ENCODE measurements at regions not wholly inside any gene's neighbourhood (a gene's known extent, or its start where the extent isn't known, plus 50 kb on each side); places are given as distances from the start of the nearest gene placed in this dataset.

DNA sequence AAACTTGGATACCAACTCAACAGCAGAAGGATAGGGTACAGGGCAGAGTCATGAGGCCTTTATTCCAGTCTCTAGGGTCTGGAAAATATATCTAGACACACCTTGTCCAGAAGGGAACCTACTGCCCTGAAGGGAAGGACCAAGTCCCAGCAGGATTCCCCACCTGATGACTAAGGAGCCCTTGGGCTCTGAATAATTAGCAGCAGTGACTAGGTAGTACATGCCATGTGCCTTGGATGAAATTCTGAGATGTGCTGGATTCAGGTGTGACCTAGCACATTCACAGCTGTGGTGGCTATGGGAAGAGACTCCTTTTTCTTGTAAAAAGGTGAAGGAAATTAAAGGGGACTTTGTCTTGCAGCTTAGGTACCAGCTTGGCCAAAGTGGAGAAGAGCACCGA, 364.3 kb upstream of the PTCHD4 start:
- ATAC-seq = no peak
- Histone ChIP-seq H3K4me3 (no peak overlapping the region), H3K27ac (no peak overlapping the region), H3K4me1 (no peaks in the 10 kb centered on the region), H3K36me3 (no peaks in the 10 kb centered on the region), H3K9me3 (no peaks in the 10 kb centered on the region), H3K27me3 (no peaks in the 10 kb centered on the region)
- TF ChIP-seq, protein P1, sequence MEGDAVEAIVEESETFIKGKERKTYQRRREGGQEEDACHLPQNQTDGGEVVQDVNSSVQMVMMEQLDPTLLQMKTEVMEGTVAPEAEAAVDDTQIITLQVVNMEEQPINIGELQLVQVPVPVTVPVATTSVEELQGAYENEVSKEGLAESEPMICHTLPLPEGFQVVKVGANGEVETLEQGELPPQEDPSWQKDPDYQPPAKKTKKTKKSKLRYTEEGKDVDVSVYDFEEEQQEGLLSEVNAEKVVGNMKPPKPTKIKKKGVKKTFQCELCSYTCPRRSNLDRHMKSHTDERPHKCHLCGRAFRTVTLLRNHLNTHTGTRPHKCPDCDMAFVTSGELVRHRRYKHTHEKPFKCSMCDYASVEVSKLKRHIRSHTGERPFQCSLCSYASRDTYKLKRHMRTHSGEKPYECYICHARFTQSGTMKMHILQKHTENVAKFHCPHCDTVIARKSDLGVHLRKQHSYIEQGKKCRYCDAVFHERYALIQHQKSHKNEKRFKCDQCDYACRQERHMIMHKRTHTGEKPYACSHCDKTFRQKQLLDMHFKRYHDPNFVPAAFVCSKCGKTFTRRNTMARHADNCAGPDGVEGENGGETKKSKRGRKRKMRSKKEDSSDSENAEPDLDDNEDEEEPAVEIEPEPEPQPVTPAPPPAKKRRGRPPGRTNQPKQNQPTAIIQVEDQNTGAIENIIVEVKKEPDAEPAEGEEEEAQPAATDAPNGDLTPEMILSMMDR (IDR thresholded peaks at IDR 0.05) = no peak
- intact Hi-C loops (cut with DNase I) = no loop called here
- no peak for DNase-seq

DNA sequence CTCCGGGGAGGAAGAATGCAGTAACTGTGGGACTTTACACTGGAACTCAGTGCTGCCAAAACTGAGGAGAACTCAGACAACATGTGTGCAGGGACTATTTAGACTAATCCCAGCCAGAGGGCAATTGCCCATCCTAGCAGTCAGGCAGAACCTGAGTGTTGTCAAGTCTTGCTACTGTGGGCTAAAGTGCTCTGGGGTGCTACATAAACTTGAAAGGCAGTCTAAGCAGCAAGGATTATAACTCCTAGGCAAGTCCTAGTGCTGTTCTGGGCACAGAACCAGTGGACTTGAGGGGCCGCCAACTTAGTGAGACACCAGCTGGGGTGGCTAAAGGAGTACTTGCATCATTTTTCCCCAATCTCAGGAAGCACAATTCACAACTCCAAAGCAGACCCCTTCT, 363.8 kb upstream of the PTCHD4 start:
- TF ChIP-seq, protein P1 (IDR thresholded peaks at IDR 0.05) = no peak
- H3K9me3 ChIP-seq = no peaks in the 10 kb centered on the region
- H3K36me3 ChIP-seq = no peaks in the 10 kb centered on the region
- intact Hi-C loops (cut with DNase I) = no loop called here
- ATAC-seq (no peak), DNase-seq (no peak)
- H3K27me3 ChIP-seq = no peaks in the 10 kb centered on the region
- H3K4me1 ChIP-seq = no peaks in the 10 kb centered on the region
- no peak overlapping the region for H3K4me3 ChIP-seq
- H3K27ac ChIP-seq = no peak overlapping the region

DNA sequence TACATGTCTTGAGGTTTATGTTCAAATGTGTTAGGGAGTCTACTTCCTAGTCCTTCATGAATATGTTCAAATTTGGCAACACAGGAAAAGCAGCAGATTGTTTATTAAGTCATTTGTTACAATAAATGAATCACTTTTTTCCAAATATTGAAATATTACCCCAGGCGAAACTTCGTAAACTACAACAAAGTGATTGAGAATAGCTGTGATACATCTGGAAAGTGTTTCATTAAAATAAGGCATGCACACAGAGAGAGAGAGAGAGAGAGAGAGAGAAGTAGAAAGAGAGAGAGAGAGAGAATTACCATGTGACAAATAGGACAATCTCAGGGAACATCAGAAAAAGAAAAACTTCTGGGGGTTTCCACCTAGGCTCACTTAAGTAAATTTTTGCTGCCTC, 363.1 kb upstream of the PTCHD4 start:
- H3K4me1 ChIP-seq = no peaks in the 10 kb centered on the region
- H3K27ac ChIP-seq = no peak overlapping the region
- H3K27me3 ChIP-seq = no peaks in the 10 kb centered on the region
- TF ChIP-seq, protein P1 (IDR thresholded peaks at IDR 0.05) = no peak
- intact Hi-C loops (cut with DNase I) = no loop called here
- H3K4me3 ChIP-seq = no peak overlapping the region
- DNase-seq (no peak), ATAC-seq (no peak)
- no peaks in the 10 kb centered on the region for H3K36me3 ChIP-seq
- H3K9me3 ChIP-seq = no peaks in the 10 kb centered on the region

DNA sequence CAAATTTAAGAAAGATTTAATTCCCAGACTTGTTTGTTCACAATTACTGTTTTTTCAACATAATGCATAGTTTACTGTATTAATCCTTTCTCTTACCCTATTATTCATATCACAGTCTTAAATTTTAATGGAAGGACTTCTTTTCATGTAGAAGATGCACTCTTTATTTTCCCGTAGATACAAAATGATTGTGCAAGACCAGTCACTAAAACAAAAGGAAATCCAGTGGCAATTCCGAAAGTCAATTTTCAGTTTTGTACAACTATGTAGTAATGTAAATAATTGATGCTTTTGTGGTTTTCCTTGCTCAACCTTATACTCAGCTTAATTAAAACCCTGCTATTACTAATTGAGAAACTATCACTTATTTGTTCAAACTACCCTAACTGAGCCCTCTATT, 361.5 kb upstream of the PTCHD4 start:
- Histone ChIP-seq H3K36me3 (no peaks in the 10 kb centered on the region), H3K4me1 (no peaks in the 10 kb centered on the region), H3K4me3 (no peak overlapping the region), H3K27ac (no peak overlapping the region), H3K9me3 (no peaks in the 10 kb centered on the region), H3K27me3 (no peaks in the 10 kb centered on the region)
- TF ChIP-seq, protein P1 (IDR thresholded peaks at IDR 0.05) = no peak
- DNase-seq = no peak
- no peak for ATAC-seq
- intact Hi-C loops (cut with DNase I) = no loop called here

DNA sequence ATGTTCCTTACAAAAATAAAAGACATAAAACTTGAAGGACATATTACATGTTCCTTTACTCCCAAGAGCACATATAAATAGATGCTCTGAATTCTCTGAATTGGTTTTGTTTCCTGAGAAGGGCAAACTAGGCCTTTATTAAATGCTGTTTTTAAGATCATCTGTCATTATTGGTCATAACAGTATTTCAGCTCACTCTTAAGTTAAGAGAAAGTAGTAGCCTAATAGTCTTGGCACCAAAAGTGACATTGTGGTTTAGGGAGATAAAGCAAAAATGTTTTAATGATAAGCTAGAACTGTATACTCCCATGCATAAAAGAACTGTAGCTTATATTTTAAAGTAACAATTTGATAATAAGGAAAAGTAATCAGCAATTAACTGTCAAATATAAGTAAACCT, 361.1 kb upstream of the PTCHD4 start:
- intact Hi-C loops (cut with DNase I) = no loop called here
- Histone ChIP-seq H3K36me3 (no peaks in the 10 kb centered on the region), H3K27me3 (no peaks in the 10 kb centered on the region), H3K27ac (no peak overlapping the region), H3K4me1 (no peaks in the 10 kb centered on the region), H3K9me3 (no peaks in the 10 kb centered on the region), H3K4me3 (no peak overlapping the region)
- TF ChIP-seq, protein P1 (IDR thresholded peaks at IDR 0.05) = no peak
- DNase-seq (no peak), ATAC-seq (no peak)

DNA sequence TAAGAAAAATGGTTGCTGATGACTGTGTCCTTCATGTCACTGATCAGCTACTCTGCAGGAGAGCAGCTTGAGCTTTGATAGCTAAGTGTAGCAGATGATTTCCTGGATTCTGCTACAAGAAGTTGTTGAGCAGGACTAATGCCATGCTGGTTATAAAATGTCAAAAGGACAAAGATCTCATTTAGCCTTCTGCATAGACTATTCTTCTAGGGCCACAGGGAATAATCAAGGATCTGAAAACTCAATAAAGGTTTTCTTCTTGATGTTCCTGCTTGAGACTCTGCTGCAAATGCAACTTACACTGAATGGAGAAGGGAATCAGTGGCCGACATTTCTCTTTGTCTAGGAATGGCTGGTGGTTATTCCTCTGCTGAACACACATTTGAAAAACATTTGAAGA, 360.3 kb upstream of the PTCHD4 start:
- DNase-seq = no peak
- Histone ChIP-seq H3K27me3 (no peaks in the 10 kb centered on the region), H3K36me3 (no peaks in the 10 kb centered on the region), H3K27ac (no peak overlapping the region), H3K4me3 (no peak overlapping the region), H3K9me3 (no peaks in the 10 kb centered on the region), H3K4me1 (no peaks in the 10 kb centered on the region)
- intact Hi-C loops (cut with DNase I) = no loop called here
- no peak for ATAC-seq
- TF ChIP-seq, protein P1 (IDR thresholded peaks at IDR 0.05) = no peak
